ENCODE measurements at regions not wholly inside any gene's neighbourhood (a gene's known extent, or its start where the extent isn't known, plus 50 kb on each side); places are given as distances from the start of the nearest gene placed in this dataset.

DNA sequence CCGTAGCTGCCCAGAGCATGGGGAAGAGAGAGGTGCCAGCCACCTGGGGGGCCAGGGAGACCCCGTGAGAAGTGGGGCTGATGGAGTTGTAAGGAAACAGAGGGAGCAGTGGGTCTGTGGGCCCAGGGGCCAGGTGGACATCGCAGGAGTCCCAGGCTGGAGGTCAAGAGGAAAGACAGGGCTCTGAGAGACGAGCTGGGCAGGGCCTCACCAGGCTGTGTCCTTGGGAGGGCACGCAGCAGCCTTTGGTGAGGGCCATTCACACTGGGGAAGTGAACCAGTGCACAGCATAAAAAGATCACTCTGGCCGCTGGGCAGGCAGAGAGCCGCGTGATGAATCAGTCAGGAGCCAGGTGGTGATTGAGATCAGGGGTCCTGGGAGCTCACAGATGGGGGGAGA lies 73.9 kb upstream of the FOXQ1 start:
- TF ChIP-seq, protein P1, sequence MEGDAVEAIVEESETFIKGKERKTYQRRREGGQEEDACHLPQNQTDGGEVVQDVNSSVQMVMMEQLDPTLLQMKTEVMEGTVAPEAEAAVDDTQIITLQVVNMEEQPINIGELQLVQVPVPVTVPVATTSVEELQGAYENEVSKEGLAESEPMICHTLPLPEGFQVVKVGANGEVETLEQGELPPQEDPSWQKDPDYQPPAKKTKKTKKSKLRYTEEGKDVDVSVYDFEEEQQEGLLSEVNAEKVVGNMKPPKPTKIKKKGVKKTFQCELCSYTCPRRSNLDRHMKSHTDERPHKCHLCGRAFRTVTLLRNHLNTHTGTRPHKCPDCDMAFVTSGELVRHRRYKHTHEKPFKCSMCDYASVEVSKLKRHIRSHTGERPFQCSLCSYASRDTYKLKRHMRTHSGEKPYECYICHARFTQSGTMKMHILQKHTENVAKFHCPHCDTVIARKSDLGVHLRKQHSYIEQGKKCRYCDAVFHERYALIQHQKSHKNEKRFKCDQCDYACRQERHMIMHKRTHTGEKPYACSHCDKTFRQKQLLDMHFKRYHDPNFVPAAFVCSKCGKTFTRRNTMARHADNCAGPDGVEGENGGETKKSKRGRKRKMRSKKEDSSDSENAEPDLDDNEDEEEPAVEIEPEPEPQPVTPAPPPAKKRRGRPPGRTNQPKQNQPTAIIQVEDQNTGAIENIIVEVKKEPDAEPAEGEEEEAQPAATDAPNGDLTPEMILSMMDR (IDR thresholded peaks at IDR 0.05; ENCODE audit: low read length): no peak
- TF ChIP-seq EZH2 (optimal IDR thresholded peaks at IDR 0.05; ENCODE audit: low read depth, low read length) (no peak), EZH2phosphoT487 (IDR thresholded peaks at IDR 0.05; ENCODE audit: low read length) (no peak)

Measured in MM.1S (cell line).